ENCODE measurements at regions not wholly inside any gene's neighbourhood (a gene's known extent, or its start where the extent isn't known, plus 50 kb on each side); places are given as distances from the start of the nearest gene placed in this dataset.

DNA sequence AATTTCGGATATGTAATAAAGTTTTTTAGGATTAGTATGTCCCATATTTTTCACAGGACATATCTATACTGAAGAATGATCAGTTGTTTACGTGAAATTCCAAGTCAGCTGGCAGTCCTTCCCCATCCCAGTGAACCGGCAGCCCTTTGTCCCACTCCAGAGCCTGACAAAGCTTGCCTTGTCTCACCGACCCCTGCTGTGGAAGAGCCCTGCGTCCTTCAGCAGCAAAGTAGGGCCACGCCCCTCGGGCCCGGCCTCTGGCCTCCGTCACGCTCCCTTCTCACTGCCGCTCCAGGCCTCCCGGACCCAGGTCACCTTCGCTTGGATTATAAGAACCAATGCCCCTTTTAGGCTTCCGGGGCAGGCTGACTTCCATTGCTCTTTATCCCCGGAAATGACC, 89.8 kb upstream of the TGIF1 start:
- TF ChIP-seq POLR2AphosphoS5 (IDR thresholded peaks at IDR 0.05; ENCODE audit: insufficient read depth in 1 of 2, low read depth in 1 of 2), result no peak
- TF ChIP-seq, protein P1, sequence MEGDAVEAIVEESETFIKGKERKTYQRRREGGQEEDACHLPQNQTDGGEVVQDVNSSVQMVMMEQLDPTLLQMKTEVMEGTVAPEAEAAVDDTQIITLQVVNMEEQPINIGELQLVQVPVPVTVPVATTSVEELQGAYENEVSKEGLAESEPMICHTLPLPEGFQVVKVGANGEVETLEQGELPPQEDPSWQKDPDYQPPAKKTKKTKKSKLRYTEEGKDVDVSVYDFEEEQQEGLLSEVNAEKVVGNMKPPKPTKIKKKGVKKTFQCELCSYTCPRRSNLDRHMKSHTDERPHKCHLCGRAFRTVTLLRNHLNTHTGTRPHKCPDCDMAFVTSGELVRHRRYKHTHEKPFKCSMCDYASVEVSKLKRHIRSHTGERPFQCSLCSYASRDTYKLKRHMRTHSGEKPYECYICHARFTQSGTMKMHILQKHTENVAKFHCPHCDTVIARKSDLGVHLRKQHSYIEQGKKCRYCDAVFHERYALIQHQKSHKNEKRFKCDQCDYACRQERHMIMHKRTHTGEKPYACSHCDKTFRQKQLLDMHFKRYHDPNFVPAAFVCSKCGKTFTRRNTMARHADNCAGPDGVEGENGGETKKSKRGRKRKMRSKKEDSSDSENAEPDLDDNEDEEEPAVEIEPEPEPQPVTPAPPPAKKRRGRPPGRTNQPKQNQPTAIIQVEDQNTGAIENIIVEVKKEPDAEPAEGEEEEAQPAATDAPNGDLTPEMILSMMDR (IDR thresholded peaks at IDR 0.05), result no peak
- no peak for TF ChIP-seq POLR2A (IDR thresholded peaks at IDR 0.05)

Measured in vagina (tissue), 2 donors.